ENCODE measurements at regions not wholly inside any gene's neighbourhood (a gene's known extent, or its start where the extent isn't known, plus 50 kb on each side); places are given as distances from the start of the nearest gene placed in this dataset.

DNA sequence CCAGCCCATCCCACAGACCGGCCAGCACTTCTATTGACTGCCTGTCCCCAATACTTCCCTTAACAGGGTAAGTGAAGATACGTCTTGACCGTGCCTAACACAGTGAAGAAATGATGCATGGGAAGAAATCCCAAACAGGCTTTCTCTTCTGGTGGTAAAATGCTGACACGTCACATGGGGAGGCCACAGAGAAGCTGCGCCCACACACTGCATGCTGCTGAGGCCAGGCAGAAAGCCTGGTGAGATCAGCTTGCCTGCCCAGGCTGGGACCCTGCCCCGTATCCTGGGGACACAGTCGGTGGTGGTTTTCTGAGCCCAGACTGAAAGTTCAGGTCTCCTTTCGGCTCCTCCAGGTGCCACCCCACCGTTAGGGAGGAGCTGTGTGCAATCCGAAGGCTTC lies 356.3 kb upstream of the MGMT start:
- TF ChIP-seq SRSF1 (optimal IDR thresholded peaks at IDR 0.05; ENCODE audit: low read depth, low read length) (no peak), BRD4 (CRISPR knock-in tag; IDR thresholded peaks at IDR 0.05) (no peak), MAFG (CRISPR knock-in tag; IDR thresholded peaks at IDR 0.05) (no peak), KAT8 (CRISPR knock-in tag; IDR thresholded peaks at IDR 0.05) (no peak), NONO (IDR thresholded peaks at IDR 0.05) (no peak), NONO (CRISPR knock-in tag; conservative IDR thresholded peaks at IDR 0.05) (no peak), FOXP1 (IDR thresholded peaks at IDR 0.05) (no peak), FOXP1 (CRISPR knock-in tag; IDR thresholded peaks at IDR 0.05) (no peak), CAMTA2 (CRISPR knock-in tag; IDR thresholded peaks at IDR 0.05; ENCODE audit: borderline replicate concordance) (no peak), ZNF512B (CRISPR knock-in tag; IDR thresholded peaks at IDR 0.05; ENCODE audit: borderline replicate concordance) (no peak), NR2F6 (IDR thresholded peaks at IDR 0.05) (no peak), NR2F6 (CRISPR knock-in tag; IDR thresholded peaks at IDR 0.05) (no peak), ELK4 (CRISPR knock-in tag; IDR thresholded peaks at IDR 0.05; ENCODE audit: borderline replicate concordance) (no peak)
- TF ChIP-seq, protein P1, sequence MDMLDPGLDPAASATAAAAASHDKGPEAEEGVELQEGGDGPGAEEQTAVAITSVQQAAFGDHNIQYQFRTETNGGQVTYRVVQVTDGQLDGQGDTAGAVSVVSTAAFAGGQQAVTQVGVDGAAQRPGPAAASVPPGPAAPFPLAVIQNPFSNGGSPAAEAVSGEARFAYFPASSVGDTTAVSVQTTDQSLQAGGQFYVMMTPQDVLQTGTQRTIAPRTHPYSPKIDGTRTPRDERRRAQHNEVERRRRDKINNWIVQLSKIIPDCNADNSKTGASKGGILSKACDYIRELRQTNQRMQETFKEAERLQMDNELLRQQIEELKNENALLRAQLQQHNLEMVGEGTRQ (IDR thresholded peaks at IDR 0.05; ENCODE audit: low read depth, low read length) = no peak
- TF ChIP-seq, protein P1 (CRISPR knock-in tag; IDR thresholded peaks at IDR 0.05; ENCODE audit: borderline replicate concordance) = no peak
- TF ChIP-seq, protein P2, sequence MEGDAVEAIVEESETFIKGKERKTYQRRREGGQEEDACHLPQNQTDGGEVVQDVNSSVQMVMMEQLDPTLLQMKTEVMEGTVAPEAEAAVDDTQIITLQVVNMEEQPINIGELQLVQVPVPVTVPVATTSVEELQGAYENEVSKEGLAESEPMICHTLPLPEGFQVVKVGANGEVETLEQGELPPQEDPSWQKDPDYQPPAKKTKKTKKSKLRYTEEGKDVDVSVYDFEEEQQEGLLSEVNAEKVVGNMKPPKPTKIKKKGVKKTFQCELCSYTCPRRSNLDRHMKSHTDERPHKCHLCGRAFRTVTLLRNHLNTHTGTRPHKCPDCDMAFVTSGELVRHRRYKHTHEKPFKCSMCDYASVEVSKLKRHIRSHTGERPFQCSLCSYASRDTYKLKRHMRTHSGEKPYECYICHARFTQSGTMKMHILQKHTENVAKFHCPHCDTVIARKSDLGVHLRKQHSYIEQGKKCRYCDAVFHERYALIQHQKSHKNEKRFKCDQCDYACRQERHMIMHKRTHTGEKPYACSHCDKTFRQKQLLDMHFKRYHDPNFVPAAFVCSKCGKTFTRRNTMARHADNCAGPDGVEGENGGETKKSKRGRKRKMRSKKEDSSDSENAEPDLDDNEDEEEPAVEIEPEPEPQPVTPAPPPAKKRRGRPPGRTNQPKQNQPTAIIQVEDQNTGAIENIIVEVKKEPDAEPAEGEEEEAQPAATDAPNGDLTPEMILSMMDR (CRISPR knock-in tag; IDR thresholded peaks at IDR 0.05) = no peak

All from HepG2 (cell line).